ENCODE measurements at regions not wholly inside any gene's neighbourhood (a gene's known extent, or its start where the extent isn't known, plus 50 kb on each side); places are given as distances from the start of the nearest gene placed in this dataset.

GRCh38 chr2:116719836-116720235, 1094.7 kb upstream of the DDX18 start:
- TF ChIP-seq BHLHE40 (IDR thresholded peaks at IDR 0.05; ENCODE audit: low read depth, low read length) (no peak), CTCF (conservative IDR thresholded peaks at IDR 0.05; ENCODE audit: low read depth, low read length) (no peak), MAZ (IDR thresholded peaks at IDR 0.05; ENCODE audit: borderline replicate concordance, low read depth, low read length) (no peak), MAFK (IDR thresholded peaks at IDR 0.05; ENCODE audit: low read depth, low read length) (no peak), SMC3 (IDR thresholded peaks at IDR 0.05; ENCODE audit: low read depth, low read length) (no peak), POLR2A (IDR thresholded peaks at IDR 0.05; ENCODE audit: low read depth, low read length) (no peak), CHD1 (IDR thresholded peaks at IDR 0.05; ENCODE audit: low read depth, low read length) (no peak), RAD21 (IDR thresholded peaks at IDR 0.05; ENCODE audit: low read length) (no peak), MXI1 (IDR thresholded peaks at IDR 0.05; ENCODE audit: borderline replicate concordance, low read depth, low read length) (no peak), USF2 (IDR thresholded peaks at IDR 0.05; ENCODE audit: low read depth, low read length) (no peak), FOS (IDR thresholded peaks at IDR 0.05; ENCODE audit: low read depth, low read length) (no peak), RFX5 (IDR thresholded peaks at IDR 0.05; ENCODE audit: low read depth, low read length) (no peak)
